Kidney epithelial cell (primary cell): ENCODE measurements at regions not wholly inside any gene's neighbourhood (a gene's known extent, or its start where the extent isn't known, plus 50 kb on each side); places are given as distances from the start of the nearest gene placed in this dataset.

Source experiments
- DNase-seq: peaks from one replicate; pipeline ENCODE4 v3.0.0-alpha.2; 2010; ENCODE audit warnings: low read depth
- H3K27me3 ChIP-seq: 2 replicates; pipeline ENCODE4 v1.6.0; 2011; ENCODE audit warnings: low read length; ENCODE audit not compliant: control insufficient read depth, insufficient read depth
- H3K36me3 ChIP-seq: 2 replicates; pipeline ENCODE4 v1.5.1; 2011; ENCODE audit warnings: low read length; ENCODE audit not compliant: control insufficient read depth, insufficient read depth
- H3K4me3 ChIP-seq: 2 replicates; pipeline ENCODE4 v1.5.1; 2011; ENCODE audit warnings: low read depth, mild to moderate bottlenecking, control low read depth, low read length
- CTCF ChIP-seq: IDR thresholded peaks from 2 replicates; pipeline ENCODE4 v1.5.1; 2011; ENCODE audit warnings: mild to moderate bottlenecking, moderate library complexity, low read length, control low read depth, inconsistent platforms; ENCODE audit not compliant: insufficient read depth, poor library complexity, severe bottlenecking

GRCh38 chr9:3721096-3721495 lies 195.3 kb upstream of the RFX3 start:
- DNase-seq = no peak
- no peaks in the 10 kb centered on the region for H3K27me3 ChIP-seq
- no peak for TF ChIP-seq CTCF
- no peak overlapping the region for H3K4me3 ChIP-seq
- no peaks in the 10 kb centered on the region for H3K36me3 ChIP-seq

- no peak overlapping the region for H3K4me3 ChIP-seq
- TF ChIP-seq CTCF = no peak
- H3K27me3 ChIP-seq = no peaks in the 10 kb centered on the region
- DNase-seq = no peak
- H3K36me3 ChIP-seq = no peaks in the 10 kb centered on the region
Measured at GRCh38 chr9:3719286-3719685, 193.5 kb upstream of the RFX3 start.

GRCh38 chr9:3716415-3716814 lies 190.6 kb upstream of the RFX3 start:
- Histone ChIP-seq H3K36me3 (no peaks in the 10 kb centered on the region), H3K27me3 (no peaks in the 10 kb centered on the region), H3K4me3 (no peak overlapping the region)
- no peak for TF ChIP-seq CTCF
- DNase-seq = no peak

DNA sequence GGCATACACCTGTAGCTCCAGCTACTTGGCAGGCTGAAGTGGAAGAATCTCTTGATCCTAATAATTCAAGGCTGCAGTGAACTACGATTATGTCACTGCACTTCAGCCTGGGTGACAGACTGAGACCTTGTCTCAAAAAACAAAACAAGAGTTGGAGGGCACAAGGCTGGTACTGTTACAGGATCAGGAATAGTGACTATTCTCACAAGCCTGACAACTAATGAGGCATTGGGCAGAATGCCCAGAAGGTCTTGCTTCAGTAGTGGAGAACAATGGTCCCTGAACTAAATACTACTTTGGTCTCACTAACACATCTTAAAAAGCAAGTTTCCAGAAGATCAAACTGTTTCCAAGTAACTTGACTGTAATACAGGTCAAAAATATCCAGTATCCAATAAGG lies 182.9 kb upstream of the RFX3 start:
- peak; percentile 88 for DNase-seq
- Histone ChIP-seq H3K27me3 (peaks cover 2% of the 10 kb centered on the region), H3K4me3 (no peak overlapping the region), H3K36me3 (no peaks in the 10 kb centered on the region)
- no peak for TF ChIP-seq CTCF

- Histone ChIP-seq H3K36me3 (no peaks in the 10 kb centered on the region), H3K27me3 (peaks cover 4% of the 10 kb centered on the region), H3K4me3 (no peak overlapping the region)
- no peak for DNase-seq
- TF ChIP-seq CTCF = no peak
Measured at GRCh38 chr9:3704890-3705289, 179.1 kb upstream of the RFX3 start.

DNA sequence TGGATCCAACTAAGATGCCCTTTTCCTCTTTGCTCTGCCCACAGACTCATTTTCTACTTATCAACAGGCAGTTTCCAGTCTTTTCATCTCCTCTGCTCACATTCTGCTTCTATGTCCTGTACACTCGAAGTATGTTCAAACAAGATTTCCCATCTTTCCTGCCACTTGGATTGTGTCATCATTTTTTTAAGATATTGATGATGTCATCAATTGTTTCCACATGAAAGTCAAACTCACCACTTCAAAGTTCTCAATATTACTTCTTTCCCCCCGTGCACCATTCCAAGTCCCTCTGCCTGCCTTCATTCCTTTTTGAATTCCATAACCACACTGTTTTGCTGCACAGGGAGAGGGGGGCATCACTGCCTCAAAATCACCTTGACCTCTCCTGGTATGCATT lies 175.0 kb upstream of the RFX3 start:
- H3K4me3 ChIP-seq = no peak overlapping the region
- H3K36me3 ChIP-seq = no peaks in the 10 kb centered on the region
- peaks cover 4% of the 10 kb centered on the region for H3K27me3 ChIP-seq
- DNase-seq = no peak
- no peak for TF ChIP-seq CTCF
